GM12878 (cell line): ENCODE measurements at regions not wholly inside any gene's neighbourhood (a gene's known extent, or its start where the extent isn't known, plus 50 kb on each side); places are given as distances from the start of the nearest gene placed in this dataset.
"Not testable (repeated sequence)": the region's sequence is repeated elsewhere in the genome, so short reads cannot be mapped to it uniquely, and the experiment has no call there.

ENCODE experiments used
- ATAC-seq: fragments of 200-7000 bp; cut with Tn5 transposase; 3 replicates; pipeline ENCODE4 v1.9.1; 2020; ENCODE audit warnings: mild to moderate bottlenecking, moderate library complexity
- BruUV-seq: library from RNA; stranded (reverse); fragments of 400-500 nt; replicated peaks from 2 replicates; lab custom pipeline; 2021; lab: Mats Ljungman, UMichigan
- CTCF ChIA-PET: fragments of 300-600 bp; sonication (Branson Sonifier 250); formaldehyde crosslinking; extraction: SDS; loops from one replicate; lab custom pipeline; 2021; ENCODE audit warnings: inconsistent platforms; lab: Yijun Ruan, JAX
- POLR2A ChIA-PET: fragments of 350-600 bp; formaldehyde crosslinking; extraction: SDS; loops from one replicate; lab custom pipeline; 2021; ENCODE audit warnings: inconsistent platforms; lab: Charles Lee
- RAD21 ChIA-PET: fragments of 300-600 bp; sonication (Branson Sonifier 250); formaldehyde crosslinking; loops from one replicate; lab custom pipeline; 2023; ENCODE audit warnings: antibody characterized with exemption; ENCODE audit not compliant: unreplicated experiment; lab: Charles Lee
- SMC1A ChIA-PET: fragments of 300-600 bp; sonication (Branson Sonifier 250); formaldehyde crosslinking; loops from one replicate; lab custom pipeline; 2023; ENCODE audit not compliant: unreplicated experiment, uncharacterized antibody; lab: Charles Lee
- DNase-seq: peaks from one replicate; pipeline ENCODE4 v3.0.0-alpha.2; 2011; ENCODE audit warnings: low read depth, low spot score
- FAIRE-seq: peaks from 3 replicates; lab custom pipeline; 2011; peaks lifted over from hg19 to GRCh38; lab: Jason Lieb, UNC
- H2AFZ ChIP-seq: 2 replicates; pipeline ENCODE4 v1.6.0; 2011; ENCODE audit warnings: low read depth, low read length, control low read depth; ENCODE audit not compliant: control insufficient read depth
- H3K27ac ChIP-seq: 2 replicates; pipeline ENCODE4 v1.5.1; 2011; ENCODE audit warnings: control low read depth; ENCODE audit not compliant: control insufficient read depth, insufficient read depth
- H3K27me3 ChIP-seq, 2 experiments: replicated peaks in 1 of 2; 2 replicates each; pipeline versions ENCODE4 v1.6.0 to v1.6.1; 2011; ENCODE audit warnings: low read length in 1 of 2; ENCODE audit not compliant: control insufficient read depth in 2 of 2, insufficient read depth in 2 of 2
- H3K36me3 ChIP-seq, 2 experiments: 2 replicates each; pipeline ENCODE4 v1.5.1; 2011; ENCODE audit warnings: low read length in 1 of 2; ENCODE audit not compliant: control insufficient read depth in 2 of 2, insufficient read depth in 2 of 2
- H3K4me1 ChIP-seq: 2 replicates; pipeline ENCODE4 v1.6.1; 2011; ENCODE audit warnings: mild to moderate bottlenecking, low read length, moderate library complexity, mixed read lengths; ENCODE audit not compliant: control insufficient read depth, insufficient read depth
- H3K4me2 ChIP-seq: 2 replicates; pipeline ENCODE4 v1.6.0; 2011; ENCODE audit warnings: control low read depth; ENCODE audit not compliant: control insufficient read depth, insufficient read depth
- H3K4me3 ChIP-seq: fragments of 200-600 bp; sonication (generic); 2 replicates; pipeline ENCODE4 v1.5.1; 2016
- H3K79me2 ChIP-seq: 2 replicates; pipeline ENCODE4 v1.6.0; 2011; ENCODE audit warnings: low read length; ENCODE audit not compliant: control insufficient read depth, insufficient read depth
- H3K9ac ChIP-seq: 2 replicates; pipeline ENCODE4 v1.8.0; 2011; ENCODE audit warnings: low read length, control low read depth, mixed read lengths; ENCODE audit not compliant: control insufficient read depth, insufficient read depth
- H3K9me3 ChIP-seq: replicated peaks from 3 replicates; pipeline ENCODE4 v1.5.1; 2011; ENCODE audit warnings: mild to moderate bottlenecking, low read length; ENCODE audit not compliant: control insufficient read depth, insufficient read depth
- H4K20me1 ChIP-seq: 2 replicates; pipeline ENCODE4 v1.6.0; 2011; ENCODE audit not compliant: control insufficient read depth, insufficient read depth
- CEBPZ ChIP-seq: fragments of 150-350 bp; IDR thresholded peaks from 2 replicates; pipeline ENCODE4 v1.6.1; 2016; ENCODE audit warnings: low read depth, low read length
- CREM ChIP-seq: IDR thresholded peaks from 2 replicates; pipeline ENCODE4 v1.6.1; 2014; ENCODE audit warnings: antibody characterized with exemption, low read depth
- EGR1 ChIP-seq, 2 experiments: IDR thresholded peaks; 1 replicate in 1 of 2; 2 replicates in 1 of 2; pipeline ENCODE4 v1.6.1; 2011 to 2012; ENCODE audit warnings: low read depth in 2 of 2, low read length in 2 of 2, borderline replicate concordance in 1 of 2, mild to moderate bottlenecking in 1 of 2, moderate library complexity in 1 of 2
- GABPA ChIP-seq: IDR thresholded peaks from 2 replicates; pipeline ENCODE4 v1.6.1; 2014; ENCODE audit warnings: antibody characterized with exemption, low read depth, mild to moderate bottlenecking, inconsistent platforms
- IRF3 ChIP-seq: fragments of 450-650 bp; IDR thresholded peaks from 2 replicates; pipeline ENCODE4 v1.6.1; 2014; ENCODE audit warnings: mild to moderate bottlenecking
- MAX ChIP-seq: IDR thresholded peaks from 2 replicates; pipeline ENCODE4 v1.6.1; 2012; ENCODE audit warnings: low read depth, low read length, improper control_type of control experiment
- POLR2AphosphoS5 ChIP-seq: IDR thresholded peaks from 2 replicates; pipeline ENCODE4 v1.6.1; 2011; ENCODE audit warnings: mild to moderate bottlenecking, low read length, inconsistent platforms
- STAT1 ChIP-seq: fragments of 450-650 bp; conservative IDR thresholded peaks from 2 replicates; pipeline ENCODE4 v1.6.1; 2014; ENCODE audit warnings: antibody characterized with exemption, mild to moderate bottlenecking
- YBX1 ChIP-seq: fragments of 450-650 bp; IDR thresholded peaks from 2 replicates; pipeline ENCODE4 v1.6.1; 2016; ENCODE audit warnings: antibody characterized with exemption
- ZNF24 ChIP-seq: fragments of 450-650 bp; IDR thresholded peaks from 2 replicates; pipeline ENCODE4 v1.6.1; 2017; ENCODE audit warnings: antibody characterized with exemption, mild to moderate bottlenecking
- ZNF274 ChIP-seq: IDR thresholded peaks from one replicate; pipeline ENCODE4 v1.8.0; 2011; ENCODE audit not compliant: insufficient read length, insufficient read depth
- WGBS: methylation state at CpG from one replicate; pipeline ENCODE4 v1.1.6; 2016; ENCODE audit warnings: low lambda C conversion rate; ENCODE audit not compliant: insufficient replicate concordance, insufficient coverage; ENCODE audit errors: missing lambda C conversion rate; 5-methylcytosine and 5-hydroxymethylcytosine counted together
- in situ Hi-C: fragments of 300-500 bp; cut with MboI; formaldehyde crosslinking; loops from 9 replicates; pipeline ENCODE4 v1.14.3; 2018; ENCODE audit warnings: mixed read lengths
- intact Hi-C: fragments of 100-400 bp; cut with micrococcal nuclease; formaldehyde crosslinking; loops from one replicate; pipeline ENCODE4 v1.14.2; 2022; ENCODE audit not compliant: unreplicated experiment

- TF ChIP-seq ZNF274 = no peak
- TF ChIP-seq, all 136 proteins: peak for 0
Observed at GRCh38 chr1:102110586-102110985, 113.9 kb upstream of the OLFM3 start (continued).

GRCh38 chr1:102109493-102109892 lies 112.8 kb upstream of the OLFM3 start:
- H3K9ac ChIP-seq, SMC1A ChIA-PET, ATAC-seq, intact Hi-C loops, POLR2A ChIA-PET, H3K9me3 ChIP-seq, H3K4me3 ChIP-seq, H3K36me3 ChIP-seq, H3K79me2 ChIP-seq, BruUV-seq, H3K27ac ChIP-seq, H2AFZ ChIP-seq, H3K4me2 ChIP-seq, H3K4me1 ChIP-seq, H4K20me1 ChIP-seq, H3K27me3 ChIP-seq, DNase-seq, CTCF ChIA-PET, RAD21 ChIA-PET, FAIRE-seq, in situ Hi-C loops: not testable (repeated sequence)
- 0% methylated on average over 2 of the region's 2 CpGs for WGBS

- Histone ChIP-seq H3K4me2 (no peak overlapping the region), H3K79me2 (no peaks in the 10 kb centered on the region), H3K36me3 (no peaks in the 10 kb centered on the region), H3K4me3 (no peak overlapping the region), H3K4me1 (no peaks in the 10 kb centered on the region), H3K27ac (no peak overlapping the region), H4K20me1 (no peaks in the 10 kb centered on the region), H2AFZ (no peak overlapping the region), H3K9me3 (no peaks in the 10 kb centered on the region), H3K9ac (no peak overlapping the region), H3K27me3 (no peaks in the 10 kb centered on the region)
- no peak for FAIRE-seq
- BruUV-seq = no TSS peak
- WGBS = 19% methylated on average over 3 of the region's 3 CpGs
- ChIA-PET RAD21 (no interaction called here), CTCF (no interaction called here), SMC1A (no interaction called here), POLR2A (no interaction called here)
- DNase-seq = no peak
- no peak for ATAC-seq
- in situ Hi-C loops (no loop called here), intact Hi-C loops (no loop called here)
- TF ChIP-seq ZNF24 (no peak), GABPA (no peak), POLR2AphosphoS5 (no peak), STAT1 (no peak), MAX (no peak), EGR1 (IDR thresholded peaks at IDR 0.05; ENCODE audit: borderline replicate concordance in 1 of 2, low read depth in 2 of 2, low read length in 2 of 2) (no peak), CREM (no peak), YBX1 (no peak), IRF3 (no peak), CEBPZ (no peak)
Observed at GRCh38 chr1:102107441-102107840, 110.7 kb upstream of the OLFM3 start.
